HG02678 (cell line): ENCODE measurements at regions not wholly inside any gene's neighbourhood (a gene's known extent, or its start where the extent isn't known, plus 50 kb on each side); places are given as distances from the start of the nearest gene placed in this dataset.
"Not testable (repeated sequence)": the region's sequence is repeated elsewhere in the genome, so short reads cannot be mapped to it uniquely, and the experiment has no call there.

Experiments used
- ATAC-seq: cut with Tn5 transposase; IDR thresholded peaks from one replicate; pipeline ENCODE4 v1.9.1; 2021; ENCODE audit warnings: mild to moderate bottlenecking, moderate library complexity; ENCODE audit not compliant: unreplicated experiment

GRCh38 chr4:181863856-181864255 lies 379.3 kb upstream of the TENM3 start:
- no peak for ATAC-seq

- no peak for ATAC-seq
Observed at GRCh38 chr4:181870326-181870725, 372.9 kb upstream of the TENM3 start.

GRCh38 chr4:181874602-181875001 lies 368.6 kb upstream of the TENM3 start:
- ATAC-seq: no peak

- no peak for ATAC-seq
Observed at GRCh38 chr4:181877329-181877848, 365.8 kb upstream of the TENM3 start.

- no peak for ATAC-seq
Observed at GRCh38 chr4:181890031-181890430, 353.2 kb upstream of the TENM3 start.

- ATAC-seq: no peak
Observed at GRCh38 chr4:181890911-181891310, 352.3 kb upstream of the TENM3 start.

GRCh38 chr4:181896614-181897013 lies 346.6 kb upstream of the TENM3 start:
- ATAC-seq: no peak

- no peak for ATAC-seq
Observed at GRCh38 chr4:181897935-181898334, 345.3 kb upstream of the TENM3 start.

GRCh38 chr4:181902404-181902803 lies 340.8 kb upstream of the TENM3 start:
- ATAC-seq: not testable (repeated sequence)

- ATAC-seq: no peak
Observed at GRCh38 chr4:181905708-181906107, 337.5 kb upstream of the TENM3 start.

GRCh38 chr4:181908168-181908567 lies 335.0 kb upstream of the TENM3 start:
- no peak for ATAC-seq

GRCh38 chr4:181909368-181909767 lies 333.8 kb upstream of the TENM3 start:
- ATAC-seq: no peak

GRCh38 chr4:181911420-181911819 lies 331.8 kb upstream of the TENM3 start:
- ATAC-seq: no peak

GRCh38 chr4:181933471-181933870 lies 309.7 kb upstream of the TENM3 start:
- ATAC-seq: no peak

- ATAC-seq: no peak
Observed at GRCh38 chr4:181938631-181939030, 304.6 kb upstream of the TENM3 start.

- no peak for ATAC-seq
Observed at GRCh38 chr4:181939199-181939945, 303.8 kb upstream of the TENM3 start.

- ATAC-seq: no peak
Observed at GRCh38 chr4:181944527-181944926, 298.7 kb upstream of the TENM3 start.

- ATAC-seq: no peak
Observed at GRCh38 chr4:181946902-181947301, 296.3 kb upstream of the TENM3 start.

GRCh38 chr4:181948839-181949382 lies 294.3 kb upstream of the TENM3 start:
- ATAC-seq: no peak

GRCh38 chr4:181949704-181950312 lies 293.4 kb upstream of the TENM3 start:
- ATAC-seq: no peak

GRCh38 chr4:181950372-181951127 lies 292.7 kb upstream of the TENM3 start:
- ATAC-seq: no peak
